H9 (cell line): ENCODE measurements at regions not wholly inside any gene's neighbourhood (a gene's known extent, or its start where the extent isn't known, plus 50 kb on each side); places are given as distances from the start of the nearest gene placed in this dataset.
A peak's percentile ranks its signal among the peaks of the same experiment; 100 is the strongest.

ENCODE experiments used
- DNase-seq: peaks from one replicate; pipeline ENCODE4 v3.0.0-alpha.2; 2017
- H2AFZ ChIP-seq: one replicate; pipeline ENCODE4 v1.6.1; 2013; ENCODE audit warnings: mild to moderate bottlenecking, low read length, control low read depth, moderate library complexity
- H2AK5ac ChIP-seq: 2 replicates; pipeline ENCODE4 v1.6.1; 2013; ENCODE audit warnings: low read length, control low read depth, mixed read lengths; ENCODE audit not compliant: insufficient read length
- H2BK120ac ChIP-seq: one replicate; pipeline ENCODE4 v1.6.1; 2013; ENCODE audit warnings: low read depth, mild to moderate bottlenecking, low read length, control low read depth, inconsistent platforms; ENCODE audit not compliant: poor library complexity, severe bottlenecking
- H2BK12ac ChIP-seq: 2 replicates; pipeline ENCODE4 v1.6.1; 2013; ENCODE audit warnings: low read length, control low read depth, mixed read lengths, low read depth; ENCODE audit not compliant: insufficient read length
- H2BK15ac ChIP-seq: 2 replicates; pipeline ENCODE4 v1.6.1; 2013; ENCODE audit warnings: low read depth, low read length, control low read depth
- H2BK20ac ChIP-seq: one replicate; pipeline ENCODE4 v1.6.1; 2013; ENCODE audit warnings: low read depth, mild to moderate bottlenecking, low read length, control low read depth, inconsistent platforms; ENCODE audit not compliant: poor library complexity, severe bottlenecking
- H2BK5ac ChIP-seq: 2 replicates; pipeline ENCODE4 v1.6.1; 2013; ENCODE audit warnings: low read length, control low read depth, mixed read lengths; ENCODE audit not compliant: insufficient read length
- H3K14ac ChIP-seq: 2 replicates; pipeline ENCODE4 v1.6.1; 2013; ENCODE audit warnings: low read length, control low read depth; ENCODE audit not compliant: insufficient read depth
- H3K18ac ChIP-seq: 2 replicates; pipeline ENCODE4 v1.6.1; 2013; ENCODE audit warnings: low read depth, mild to moderate bottlenecking, mixed read lengths, low read length, control low read depth; ENCODE audit not compliant: insufficient read length
- H3K23ac ChIP-seq: 2 replicates; pipeline ENCODE4 v1.6.1; 2013; ENCODE audit warnings: low read length, control low read depth, mixed read lengths, low read depth; ENCODE audit not compliant: insufficient read length
- H3K23me2 ChIP-seq: 2 replicates; pipeline ENCODE4 v1.6.1; 2013; ENCODE audit warnings: low read depth, mild to moderate bottlenecking, mixed read lengths, low read length, control low read depth; ENCODE audit not compliant: insufficient read length, poor library complexity, severe bottlenecking
- H3K27ac ChIP-seq: 2 replicates; pipeline ENCODE4 v1.5.1; 2013; ENCODE audit warnings: low read length, control low read depth, mixed read lengths, low read depth; ENCODE audit not compliant: insufficient read length
- H3K27me3 ChIP-seq: 2 replicates; pipeline ENCODE4 v1.6.1; 2013; ENCODE audit warnings: low read length, control low read depth, inconsistent platforms; ENCODE audit not compliant: insufficient read depth
- H3K4ac ChIP-seq: 2 replicates; pipeline ENCODE4 v1.6.1; 2013; ENCODE audit warnings: low read depth, mild to moderate bottlenecking, control low read depth, inconsistent platforms, low read length, moderate library complexity
- H3K4me1 ChIP-seq: 2 replicates; pipeline ENCODE4 v1.6.1; 2013; ENCODE audit warnings: low read length, control low read depth, inconsistent platforms; ENCODE audit not compliant: insufficient read depth
- H3K4me2 ChIP-seq: 2 replicates; pipeline ENCODE4 v1.6.1; 2013; ENCODE audit warnings: low read length, control low read depth, mixed read lengths; ENCODE audit not compliant: insufficient read length, insufficient read depth
- H3K56ac ChIP-seq: 2 replicates; pipeline ENCODE4 v1.6.1; 2013; ENCODE audit warnings: low read depth, mild to moderate bottlenecking, mixed read lengths, low read length, control low read depth; ENCODE audit not compliant: insufficient read length
- H3K79me1 ChIP-seq: 2 replicates; pipeline ENCODE4 v1.6.1; 2013; ENCODE audit warnings: low read depth, mild to moderate bottlenecking, moderate library complexity, low read length, control low read depth, inconsistent platforms; ENCODE audit not compliant: insufficient read depth, poor library complexity, severe bottlenecking
- H3K79me2 ChIP-seq: 2 replicates; pipeline ENCODE4 v1.6.1; 2013; ENCODE audit warnings: low read length, control low read depth, inconsistent platforms; ENCODE audit not compliant: insufficient read depth
- H3K9ac ChIP-seq: 2 replicates; pipeline ENCODE4 v1.6.1; 2013; ENCODE audit warnings: low read length, control low read depth, mixed read lengths; ENCODE audit not compliant: insufficient read length; ENCODE audit errors: extremely low read depth
- H3K9me3 ChIP-seq: one replicate; pipeline ENCODE4 v1.6.1; 2013; ENCODE audit warnings: low read depth, low read length, inconsistent platforms; ENCODE audit not compliant: control insufficient read depth
- H3T11ph ChIP-seq: one replicate; pipeline ENCODE4 v1.6.1; 2013; ENCODE audit warnings: mild to moderate bottlenecking, low read length, control low read depth, inconsistent platforms
- H4K20me1 ChIP-seq: one replicate; pipeline ENCODE4 v1.6.1; 2013; ENCODE audit not compliant: control insufficient read depth, insufficient read length, insufficient read depth
- H4K5ac ChIP-seq: 2 replicates; pipeline ENCODE4 v1.6.1; 2013; ENCODE audit warnings: low read depth, mild to moderate bottlenecking, mixed read lengths, low read length, control low read depth; ENCODE audit not compliant: insufficient read length
- H4K8ac ChIP-seq: replicated peaks from 2 replicates; pipeline ENCODE4 v1.6.1; 2013; ENCODE audit warnings: low read length, control low read depth, mixed read lengths, low read depth; ENCODE audit not compliant: insufficient read length
- H4K91ac ChIP-seq: 2 replicates; pipeline ENCODE4 v1.6.1; 2013; ENCODE audit warnings: low read depth, mild to moderate bottlenecking, moderate library complexity, mixed read lengths, low read length, control low read depth; ENCODE audit not compliant: insufficient read length
- H3K27ac Mint-ChIP-seq, 3 experiments: 2 replicates in 2 of 3; 3 replicates in 1 of 3; pipeline ENCODE4 v1.8.0; 2020 to 2021; ENCODE audit warnings: mixed read lengths in 3 of 3, mild to moderate bottlenecking in 1 of 3, moderate library complexity in 1 of 3
- H3K27me3 Mint-ChIP-seq: 2 replicates; pipeline ENCODE4 v1.8.0; 2021; ENCODE audit warnings: low read depth, mild to moderate bottlenecking, moderate library complexity, mixed read lengths
- H3K36me3 Mint-ChIP-seq, 3 experiments: 2 replicates in 2 of 3; 3 replicates in 1 of 3; pipeline ENCODE4 v1.8.0; 2020 to 2021; ENCODE audit warnings: low read depth in 3 of 3, mixed read lengths in 3 of 3; ENCODE audit not compliant: insufficient read depth in 1 of 3
- H3K4me1 Mint-ChIP-seq, 2 experiments: 2 replicates each; pipeline ENCODE4 v1.8.0; 2020; ENCODE audit warnings: mixed read lengths in 2 of 2
- H3K4me3 Mint-ChIP-seq, 2 experiments: 2 replicates in 1 of 2; 3 replicates in 1 of 2; pipeline ENCODE4 v1.8.0; 2020 to 2021; ENCODE audit warnings: mild to moderate bottlenecking in 2 of 2, mixed read lengths in 2 of 2, moderate library complexity in 1 of 2
- H3K9me3 Mint-ChIP-seq, 2 experiments: 2 replicates in 1 of 2; 3 replicates in 1 of 2; pipeline ENCODE4 v1.8.0; 2020; ENCODE audit warnings: mild to moderate bottlenecking in 2 of 2, mixed read lengths in 2 of 2, moderate library complexity in 1 of 2
- CTCF ChIP-seq: fragments of 200-600 bp; sonication (generic); conservative IDR thresholded peaks from 3 replicates; pipeline ENCODE4 v1.8.0; 2021; ENCODE audit warnings: antibody characterized with exemption, mild to moderate bottlenecking
- WGBS: extraction: QIAGEN DNeasy Blood & Tissue Kit; methylation state at CpG from one replicate; pipeline ENCODE4 v1.1.7; 2013; ENCODE audit warnings: missing lambda C conversion rate, low lambda C conversion rate, mixed read lengths; ENCODE audit not compliant: insufficient read length; ENCODE audit errors: extremely low coverage; 5-methylcytosine and 5-hydroxymethylcytosine counted together

- H3K9me3 Mint-ChIP-seq = no peaks in the 10 kb centered on the region; a peak in 1 of 5 replicates
- no peak for DNase-seq
- H3K36me3 Mint-ChIP-seq = no peaks in the 10 kb centered on the region
- Histone ChIP-seq H3K23me2 (no peaks in the 10 kb centered on the region), H3T11ph (no peak overlapping the region), H2BK5ac (no peak overlapping the region), H2BK120ac (no peak overlapping the region), H3K9me3 (no peaks in the 10 kb centered on the region), H2AK5ac (no peak overlapping the region), H3K14ac (no peak overlapping the region), H3K27ac (no peak overlapping the region), H3K4me2 (no peak overlapping the region), H3K23ac (no peak overlapping the region), H3K27me3 (no peaks in the 10 kb centered on the region), H4K20me1 (no peaks in the 10 kb centered on the region), H3K9ac (no peak overlapping the region), H2AFZ (no peak overlapping the region), H3K18ac (no peak overlapping the region), H3K4me1 (no peaks in the 10 kb centered on the region), H2BK20ac (no peak overlapping the region), H2BK12ac (no peak overlapping the region), H3K79me1 (no peaks in the 10 kb centered on the region), H4K91ac (no peak overlapping the region), H4K5ac (no peak overlapping the region), H4K8ac (no peak overlapping the region), H2BK15ac (no peak overlapping the region), H3K79me2 (no peaks in the 10 kb centered on the region), H3K56ac (no peak overlapping the region), H3K4ac (no peak overlapping the region)
- no peaks in the 10 kb centered on the region for H3K4me1 Mint-ChIP-seq
- WGBS = no CpG with 5 or more reads among the region's 5 CpGs
- 0 out of 7 replicates have a peak overlapping the region, but pooled peaks of 1 of the 3 experiments have one; percentile 6 for H3K27ac Mint-ChIP-seq
- no peak for TF ChIP-seq CTCF
- H3K27me3 Mint-ChIP-seq = no peaks in the 10 kb centered on the region
- H3K4me3 Mint-ChIP-seq = no peak overlapping the region
Measured at GRCh38 chr5:33281431-33281843, 159.3 kb upstream of the TARS1 start.
